Right ventricle myocardium superior (tissue), 1 donor: ENCODE measurements at regions not wholly inside any gene's neighbourhood (a gene's known extent, or its start where the extent isn't known, plus 50 kb on each side); places are given as distances from the start of the nearest gene placed in this dataset.
"Not testable (repeated sequence)": the region's sequence is repeated elsewhere in the genome, so short reads cannot be mapped to it uniquely, and the experiment has no call there.

Source experiments
- ATAC-seq: fragments of 200-7000 bp; cut with Tn5 transposase; one replicate; pipeline ENCODE4 v1.9.1; 2020; ENCODE audit warnings: mild to moderate bottlenecking; ENCODE audit not compliant: poor library complexity
- DNase-seq: peaks from one replicate; pipeline ENCODE4 v3.0.0-alpha.2; 2020
- intact Hi-C: fragments of 100-400 bp; cut with DNase I; formaldehyde crosslinking; loops from one replicate; pipeline ENCODE4 v1.11.2; 2022
- donor health status: DM: no; HTN: yes; CAD: no; lungs with severe emphysema.

- DNase-seq, result no peak
- ATAC-seq, result no peak
- intact Hi-C loops, result no loop called here
These were observed 1205.3 kb upstream of the ADGRL4 start for GRCh38 chr1:80211691-80212380.

DNA sequence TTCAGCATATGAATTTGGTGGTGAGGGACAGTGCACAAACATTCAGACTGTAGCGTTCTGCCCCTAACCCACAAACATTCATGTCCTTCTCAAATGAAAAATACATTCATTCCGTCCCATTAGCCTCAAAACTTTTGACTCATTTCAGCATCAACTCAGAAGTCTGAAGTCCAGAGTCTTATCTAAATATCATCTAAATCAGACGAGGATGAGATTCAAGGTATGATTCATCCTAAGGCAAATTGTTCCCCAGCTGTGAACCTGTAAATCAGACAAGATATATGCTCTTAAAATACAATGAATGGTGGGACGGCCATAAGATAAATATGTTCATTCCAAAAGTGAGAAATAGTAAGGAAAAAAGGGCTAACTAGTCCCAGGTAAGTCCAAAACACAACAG, 1195.6 kb upstream of the ADGRL4 start:
- ATAC-seq (no peak), DNase-seq (no peak)
- intact Hi-C loops, result no loop called here

DNA sequence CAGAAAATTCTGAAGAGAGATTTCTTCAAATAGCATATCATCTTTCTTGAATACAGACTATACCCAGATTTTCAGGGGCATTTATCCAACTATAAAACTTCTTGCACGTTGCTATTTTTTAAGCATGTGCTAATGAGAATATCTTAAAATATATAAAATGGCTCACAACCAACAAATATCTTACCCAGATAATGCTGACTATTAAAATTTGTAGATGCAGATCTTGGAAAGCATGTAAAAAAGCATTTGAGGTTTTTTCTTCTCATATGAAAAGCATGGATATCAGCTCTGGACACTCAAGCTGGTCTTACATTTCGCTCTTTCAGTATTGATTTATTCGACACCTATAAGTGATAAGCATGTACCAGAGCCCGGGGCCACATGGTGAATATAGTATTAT, 1187.7 kb upstream of the ADGRL4 start:
- intact Hi-C loops, result no loop called here
- DNase-seq, result no peak
- ATAC-seq, result no peak

- DNase-seq, result no peak
- ATAC-seq, result no peak
- intact Hi-C loops, result no loop called here
These were observed 1174.9 kb upstream of the ADGRL4 start for GRCh38 chr1:80181418-80181817.

GRCh38 chr1:80171631-80172030, 1165.1 kb upstream of the ADGRL4 start:
- intact Hi-C loops, result no loop called here
- DNase-seq (no peak), ATAC-seq (no peak)

DNA sequence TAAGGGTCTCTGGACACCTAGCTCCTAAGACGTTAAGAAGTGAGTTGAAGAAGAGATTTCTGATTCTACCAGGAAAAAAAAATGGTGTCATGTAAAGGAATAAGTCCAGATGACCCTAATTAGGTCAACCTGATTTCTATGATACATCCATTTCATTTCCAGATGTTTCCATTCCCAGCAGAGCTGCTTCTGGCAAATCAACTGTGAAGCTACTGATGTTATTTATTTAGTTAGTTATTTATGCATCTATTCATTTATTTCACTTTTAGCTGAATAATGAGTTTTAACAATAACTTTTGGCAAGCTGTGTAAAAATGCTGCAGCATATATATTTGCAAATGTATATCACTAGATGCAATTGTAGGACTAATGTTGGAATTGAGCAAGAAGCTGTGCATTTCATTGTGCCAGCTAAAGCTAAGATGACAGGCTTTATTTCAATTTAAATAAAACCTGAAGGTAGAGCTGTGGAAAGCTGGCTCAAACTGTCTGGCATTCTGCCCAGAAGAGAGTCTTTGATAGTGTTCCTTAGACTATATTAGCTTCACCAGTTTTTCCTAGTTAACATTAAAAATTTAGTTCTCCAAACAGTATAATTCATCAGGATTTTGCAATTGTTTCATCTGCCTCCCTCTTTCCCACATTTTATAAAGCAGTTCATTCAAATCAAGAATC, 1164.4 kb upstream of the ADGRL4 start:
- ATAC-seq (no peak), DNase-seq (no peak)
- intact Hi-C loops, result no loop called here

DNA sequence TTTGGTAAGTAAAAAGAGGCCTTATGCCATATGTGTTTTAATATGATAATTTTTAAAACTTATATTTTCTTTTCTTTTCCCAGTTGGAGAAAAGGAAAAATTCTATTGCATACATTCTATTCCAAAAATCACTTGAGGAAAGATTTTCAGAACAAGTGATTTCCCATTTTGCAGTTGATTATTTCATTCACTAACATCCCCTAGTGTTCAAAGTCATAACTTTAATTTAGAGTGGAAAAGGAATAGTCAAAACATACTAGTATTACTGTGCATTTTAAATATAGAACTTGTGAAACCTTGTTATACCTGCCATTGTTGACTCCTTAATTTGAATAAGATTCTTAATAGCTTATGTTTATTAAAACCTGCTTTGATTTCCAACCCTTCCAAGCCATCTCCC, 1157.6 kb upstream of the ADGRL4 start:
- intact Hi-C loops, result no loop called here
- ATAC-seq (no peak), DNase-seq (no peak)

DNA sequence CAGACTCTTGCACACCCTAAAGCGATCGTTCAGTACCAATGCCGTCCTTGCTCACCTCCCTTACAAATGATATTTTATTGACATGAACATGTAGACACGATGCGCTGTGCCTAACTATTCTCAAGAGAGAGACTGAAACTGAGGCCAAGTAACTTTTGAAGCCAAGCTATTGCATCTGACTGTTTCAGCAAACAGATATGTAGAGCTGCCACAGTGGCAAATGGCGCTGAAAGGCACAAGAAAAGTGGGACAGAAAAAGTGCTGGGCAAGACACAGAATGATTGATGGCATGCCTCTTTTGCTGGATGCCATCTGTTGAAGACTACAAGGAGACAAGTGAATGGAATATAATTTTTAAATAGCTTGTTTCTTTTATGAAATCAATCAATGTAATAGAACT, 1157.2 kb upstream of the ADGRL4 start:
- ATAC-seq (no peak), DNase-seq (no peak)
- intact Hi-C loops, result no loop called here

DNA sequence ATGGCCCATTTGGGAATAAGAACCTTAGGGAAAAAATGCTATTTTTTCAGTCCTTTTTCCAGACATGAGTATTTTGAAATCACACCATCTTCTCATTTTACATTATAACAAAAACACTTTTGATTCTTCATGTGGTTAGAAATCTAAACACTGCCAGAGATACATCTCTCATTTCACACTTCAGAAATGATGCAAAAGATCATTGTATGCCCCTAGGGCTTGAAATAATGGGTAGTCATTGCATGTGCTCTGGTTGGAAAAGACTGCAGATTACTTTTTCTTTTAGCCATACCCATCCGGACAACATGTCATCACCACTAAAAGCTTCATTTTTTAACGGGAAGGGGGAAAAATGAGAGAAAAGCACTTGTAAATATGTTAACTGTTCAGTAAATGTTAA, 1152.2 kb upstream of the ADGRL4 start:
- ATAC-seq (no peak), DNase-seq (no peak)
- intact Hi-C loops, result no loop called here

- ATAC-seq (no peak), DNase-seq (no peak)
- intact Hi-C loops, result no loop called here
These were observed 1151.7 kb upstream of the ADGRL4 start for GRCh38 chr1:80158266-80158665.

- DNase-seq (no peak), ATAC-seq (no peak)
- intact Hi-C loops, result no loop called here
These were observed 1148.8 kb upstream of the ADGRL4 start for GRCh38 chr1:80155371-80155770.

GRCh38 chr1:80154176-80154575, 1147.6 kb upstream of the ADGRL4 start:
- intact Hi-C loops, result no loop called here
- no peak for ATAC-seq
- no peak for DNase-seq

DNA sequence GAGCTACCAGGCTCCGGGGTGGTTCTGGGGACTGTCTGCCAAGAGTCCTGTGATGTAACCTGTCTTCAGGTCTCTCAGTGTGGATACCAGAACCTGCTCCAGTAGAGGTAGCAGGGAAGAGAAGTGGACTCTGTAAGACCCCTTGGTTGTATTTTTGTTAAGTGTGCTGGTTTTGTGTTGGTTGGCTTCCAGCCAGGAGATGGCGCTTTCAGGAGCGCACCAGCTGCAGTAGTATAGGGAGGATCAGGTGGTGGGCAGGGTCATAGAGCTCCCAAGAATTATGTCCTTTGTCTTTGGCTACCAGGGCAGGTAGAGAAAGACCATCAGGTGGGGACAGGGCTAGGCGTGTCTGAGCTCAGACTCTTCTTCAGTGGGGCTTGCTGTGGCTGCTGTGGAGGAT, 1147.2 kb upstream of the ADGRL4 start:
- no peak for ATAC-seq
- intact Hi-C loops, result no loop called here
- DNase-seq, result no peak

- DNase-seq (no peak), ATAC-seq (no peak)
- intact Hi-C loops, result no loop called here
These were observed 1136.8 kb upstream of the ADGRL4 start for GRCh38 chr1:80143361-80143760.

DNA sequence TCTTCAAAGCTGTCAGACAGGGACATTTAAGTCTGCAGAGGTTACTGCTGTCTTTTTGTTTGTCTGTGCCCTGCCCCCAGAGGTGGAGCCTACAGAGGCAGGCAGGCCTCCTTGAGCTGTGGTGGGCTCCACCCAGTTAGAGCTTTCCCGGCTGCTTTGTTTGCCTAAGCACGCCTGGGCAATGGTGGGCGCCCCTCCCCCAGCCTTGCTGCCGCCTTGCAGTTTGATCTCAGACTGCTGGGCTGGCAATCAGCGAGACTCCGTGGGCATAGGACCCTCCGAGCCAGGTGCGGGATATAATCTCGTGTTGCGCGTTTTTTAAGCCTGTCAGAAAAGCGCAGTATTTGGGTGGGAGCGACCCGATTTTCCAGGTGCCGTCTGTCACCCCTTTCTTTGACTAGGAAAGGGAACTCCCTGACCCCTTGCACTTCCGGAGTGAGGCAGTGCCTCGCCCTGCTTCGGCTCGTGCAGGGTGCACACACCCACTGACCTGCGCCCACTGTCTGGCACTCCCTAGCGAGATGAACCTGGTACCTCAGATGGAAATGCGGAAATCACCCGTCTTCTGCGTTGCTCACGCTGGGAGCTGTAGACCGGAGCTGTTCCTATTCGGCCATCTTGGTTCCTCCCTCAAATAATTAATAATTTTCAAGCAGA, 1131.5 kb upstream of the ADGRL4 start:
- intact Hi-C loops, ATAC-seq, DNase-seq: not testable (repeated sequence)

DNA sequence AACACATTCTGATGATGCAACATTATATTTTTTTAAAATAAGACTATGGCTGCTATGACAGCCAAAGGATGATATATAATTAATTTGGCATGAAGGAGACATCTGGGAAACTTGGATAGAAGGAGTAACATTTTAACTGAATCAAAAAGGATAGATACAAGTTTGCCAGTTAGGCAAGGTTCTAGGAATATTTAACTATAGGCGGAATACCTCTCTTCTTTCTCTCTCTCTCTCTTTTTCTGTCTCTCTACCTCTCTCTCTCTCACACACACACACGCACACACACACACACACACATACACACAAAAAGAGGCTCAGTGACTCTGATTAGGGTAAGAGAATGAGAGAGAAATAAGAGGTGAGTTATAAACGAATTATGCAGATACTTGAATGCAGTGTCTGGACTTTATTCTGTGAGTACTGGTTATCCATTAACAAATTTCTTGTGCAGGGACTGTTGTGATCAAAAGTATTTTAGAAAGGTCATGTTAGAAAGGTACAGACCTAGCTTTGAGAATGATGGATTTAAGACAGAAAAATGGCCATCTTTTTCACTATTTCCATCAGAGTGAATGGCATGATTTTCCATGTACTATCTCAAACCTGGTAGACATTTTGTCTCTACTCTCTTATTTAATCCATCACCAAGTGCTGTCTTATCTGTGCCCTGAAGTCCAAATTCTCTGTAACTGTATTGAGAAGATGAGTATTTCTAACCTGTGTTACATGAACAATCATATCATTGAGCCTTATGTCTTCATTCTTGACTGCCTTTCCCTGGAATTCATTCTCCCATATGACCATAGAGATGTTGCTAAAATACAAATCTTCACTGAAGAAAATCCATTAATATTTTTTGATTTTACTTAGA, 1106.9 kb upstream of the ADGRL4 start:
- ATAC-seq (no peak), DNase-seq (no peak)
- intact Hi-C loops, result no loop called here

- no peak for ATAC-seq
- intact Hi-C loops, result no loop called here
These were observed 1094.6 kb upstream of the ADGRL4 start for GRCh38 chr1:80101159-80101558.

GRCh38 chr1:80099713-80100112, 1093.2 kb upstream of the ADGRL4 start:
- ATAC-seq, result no peak
- intact Hi-C loops, result no loop called here
- no peak for DNase-seq

More at GRCh38 chr1:80101159-80101558, 1094.6 kb upstream of the ADGRL4 start:
- no peak for DNase-seq

- ATAC-seq, result no peak
- intact Hi-C loops, result no loop called here
These were observed 1078.5 kb upstream of the ADGRL4 start for GRCh38 chr1:80085067-80085466.

More at GRCh38 chr1:80085067-80085466, 1078.5 kb upstream of the ADGRL4 start:
- no peak for DNase-seq
